ENCODE measurements at regions not wholly inside any gene's neighbourhood (a gene's known extent, or its start where the extent isn't known, plus 50 kb on each side); places are given as distances from the start of the nearest gene placed in this dataset.
"Not testable (repeated sequence)": the region's sequence is repeated elsewhere in the genome, so short reads cannot be mapped to it uniquely, and the experiment has no call there.

DNA sequence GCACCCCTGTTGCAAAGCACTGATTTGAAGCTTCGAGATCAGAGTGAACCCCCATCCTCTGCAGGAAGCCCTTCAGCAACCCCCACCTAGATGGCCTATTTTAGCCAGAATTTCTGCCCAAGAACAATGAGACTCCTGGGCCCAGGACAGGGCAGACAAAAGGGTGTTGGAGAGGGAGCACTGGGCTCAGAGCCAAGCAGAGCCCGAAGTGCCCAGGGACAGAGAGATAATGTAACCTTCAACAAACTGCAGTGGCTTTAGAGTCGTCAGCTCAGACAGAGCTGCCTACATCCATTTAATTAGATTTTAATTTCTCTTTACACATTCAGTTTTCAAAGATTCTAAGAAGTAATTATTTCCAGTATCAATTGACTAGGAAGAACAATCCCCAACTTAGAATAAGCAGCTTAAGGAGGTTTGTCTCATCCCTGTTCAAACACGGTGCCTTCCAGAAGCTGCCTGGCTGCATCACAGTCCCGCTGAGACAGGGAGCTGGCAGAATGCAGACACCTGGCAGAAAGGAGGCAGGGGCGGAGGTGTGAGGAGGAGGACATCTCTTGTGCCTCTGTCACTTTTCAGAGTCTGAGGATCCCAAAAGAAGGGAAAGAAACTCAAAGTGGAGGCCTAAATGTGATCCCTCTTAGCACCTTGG, 504.9 kb upstream of the CCDC196 start:
- Histone ChIP-seq H3K27ac (no peak overlapping the region), H3K4me3 (ENCODE audit: low read depth, low read length) (no peak overlapping the region), H3K27me3 (replicated peaks) (no peaks in the 10 kb centered on the region), H3K36me3 (replicated peaks) (no peaks in the 10 kb centered on the region)
- TF ChIP-seq, protein P1, sequence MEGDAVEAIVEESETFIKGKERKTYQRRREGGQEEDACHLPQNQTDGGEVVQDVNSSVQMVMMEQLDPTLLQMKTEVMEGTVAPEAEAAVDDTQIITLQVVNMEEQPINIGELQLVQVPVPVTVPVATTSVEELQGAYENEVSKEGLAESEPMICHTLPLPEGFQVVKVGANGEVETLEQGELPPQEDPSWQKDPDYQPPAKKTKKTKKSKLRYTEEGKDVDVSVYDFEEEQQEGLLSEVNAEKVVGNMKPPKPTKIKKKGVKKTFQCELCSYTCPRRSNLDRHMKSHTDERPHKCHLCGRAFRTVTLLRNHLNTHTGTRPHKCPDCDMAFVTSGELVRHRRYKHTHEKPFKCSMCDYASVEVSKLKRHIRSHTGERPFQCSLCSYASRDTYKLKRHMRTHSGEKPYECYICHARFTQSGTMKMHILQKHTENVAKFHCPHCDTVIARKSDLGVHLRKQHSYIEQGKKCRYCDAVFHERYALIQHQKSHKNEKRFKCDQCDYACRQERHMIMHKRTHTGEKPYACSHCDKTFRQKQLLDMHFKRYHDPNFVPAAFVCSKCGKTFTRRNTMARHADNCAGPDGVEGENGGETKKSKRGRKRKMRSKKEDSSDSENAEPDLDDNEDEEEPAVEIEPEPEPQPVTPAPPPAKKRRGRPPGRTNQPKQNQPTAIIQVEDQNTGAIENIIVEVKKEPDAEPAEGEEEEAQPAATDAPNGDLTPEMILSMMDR (IDR thresholded peaks at IDR 0.05; ENCODE audit: low read depth, low read length, missing control alignments), result no peak
- DNase-seq, result no peak
- in situ Hi-C loops (cut with HindIII; ENCODE audit: low pct_ligation_motif_present, low sequenced_read_pairs), result no loop called here

DNA sequence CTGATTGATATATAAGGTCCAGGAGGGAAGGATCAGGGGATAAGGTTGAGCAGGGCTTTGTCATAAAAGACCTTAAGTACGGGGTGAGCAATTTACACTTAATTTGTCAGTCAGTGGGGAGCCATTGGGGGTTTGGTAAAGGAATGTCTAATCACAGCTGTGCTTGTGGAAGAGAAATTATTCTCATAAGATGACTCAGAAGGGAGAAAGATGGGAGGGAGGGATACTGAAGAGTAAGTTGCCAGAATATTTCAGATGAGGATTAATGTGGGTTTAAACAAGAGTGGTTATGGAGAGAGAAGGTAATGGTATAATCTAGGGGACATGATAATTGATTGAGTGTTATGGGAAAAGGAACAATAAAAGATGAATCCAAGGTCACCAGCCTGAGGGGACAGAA, 500.1 kb upstream of the CCDC196 start:
- DNase-seq, result no peak
- Histone ChIP-seq H3K27ac (no peak overlapping the region), H3K36me3 (replicated peaks) (no peaks in the 10 kb centered on the region), H3K27me3 (replicated peaks) (no peaks in the 10 kb centered on the region), H3K4me3 (ENCODE audit: low read depth, low read length) (no peak overlapping the region)
- in situ Hi-C loops (cut with HindIII; ENCODE audit: low pct_ligation_motif_present, low sequenced_read_pairs), result no loop called here
- TF ChIP-seq, protein P1 (IDR thresholded peaks at IDR 0.05; ENCODE audit: low read depth, low read length, missing control alignments), result no peak

DNA sequence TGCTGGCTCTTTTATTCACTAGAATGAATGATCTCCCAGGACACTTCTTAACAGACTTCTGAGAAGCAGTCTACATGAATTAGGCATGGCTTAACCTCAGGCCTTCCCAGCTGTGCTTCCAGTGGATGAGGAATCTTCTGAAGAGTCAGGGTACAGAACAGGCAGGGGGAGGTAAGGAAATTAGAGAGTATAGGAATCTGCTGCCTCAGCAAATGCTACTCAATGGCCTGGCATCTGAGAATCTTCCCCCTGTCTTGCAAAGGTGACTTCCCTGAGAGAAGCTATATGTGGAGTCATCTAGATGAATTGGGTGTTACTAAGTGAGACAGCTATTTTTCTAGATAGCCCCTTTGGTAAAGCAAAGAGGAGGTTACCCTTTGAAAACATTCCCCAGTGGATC, 496.2 kb upstream of the CCDC196 start:
- H3K27ac ChIP-seq, result no peak overlapping the region
- TF ChIP-seq, protein P1 (IDR thresholded peaks at IDR 0.05; ENCODE audit: low read depth, low read length, missing control alignments), result no peak

DNA sequence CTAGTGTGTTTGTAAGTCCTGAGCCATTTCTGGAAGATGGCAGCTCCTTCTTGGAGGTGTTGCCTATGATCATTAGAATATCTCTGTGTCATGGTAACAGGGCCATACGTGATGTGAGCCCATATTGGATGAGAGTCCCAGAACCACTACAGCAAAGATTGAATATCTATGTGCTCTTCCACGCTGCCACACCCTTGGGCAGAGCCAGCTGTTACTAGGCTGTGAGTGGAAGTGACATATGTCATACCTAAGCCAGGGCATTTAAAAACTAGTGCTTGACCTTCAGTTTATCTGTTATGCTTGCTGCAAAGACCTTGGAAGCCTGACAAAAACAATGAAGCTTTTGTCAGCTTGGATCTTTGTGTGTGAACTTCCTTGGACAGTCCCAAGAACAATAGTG, 495.1 kb upstream of the CCDC196 start:
- TF ChIP-seq, protein P1 (IDR thresholded peaks at IDR 0.05; ENCODE audit: low read depth, low read length, missing control alignments), result no peak
- Histone ChIP-seq H3K27me3 (replicated peaks) (no peaks in the 10 kb centered on the region), H3K4me3 (ENCODE audit: low read depth, low read length) (no peak overlapping the region), H3K36me3 (replicated peaks) (no peaks in the 10 kb centered on the region), H3K27ac (no peak overlapping the region)
- in situ Hi-C loops (cut with HindIII; ENCODE audit: low pct_ligation_motif_present, low sequenced_read_pairs), result no loop called here
- DNase-seq, result no peak

More for the DNA sequence above, 496.2 kb upstream of the CCDC196 start:
- Histone ChIP-seq H3K27me3 (replicated peaks) (no peaks in the 10 kb centered on the region), H3K4me3 (ENCODE audit: low read depth, low read length) (no peak overlapping the region), H3K36me3 (replicated peaks) (no peaks in the 10 kb centered on the region)
- in situ Hi-C loops (cut with HindIII; ENCODE audit: low pct_ligation_motif_present, low sequenced_read_pairs), result no loop called here
- DNase-seq, result no peak

DNA sequence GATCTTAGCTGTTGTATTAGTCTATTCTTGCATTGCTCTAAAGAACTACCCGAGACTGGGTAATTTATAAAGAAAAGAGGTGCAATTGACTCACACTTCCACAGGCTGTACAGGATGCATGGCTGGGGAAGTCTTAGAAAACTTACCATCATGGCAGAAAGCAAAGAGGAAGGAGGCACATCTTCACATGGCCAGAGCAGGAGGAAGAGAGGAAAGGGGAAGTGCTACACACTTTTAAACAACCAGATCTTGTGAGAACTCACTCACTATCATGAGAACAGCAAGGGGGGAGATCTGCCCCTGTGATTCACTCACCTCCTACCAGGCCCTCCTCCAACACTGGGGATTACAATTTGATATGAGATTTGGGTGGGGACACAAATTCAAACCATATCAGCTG, 494.2 kb upstream of the CCDC196 start:
- in situ Hi-C loops (cut with HindIII; ENCODE audit: low pct_ligation_motif_present, low sequenced_read_pairs); DNase-seq; H3K36me3 ChIP-seq (replicated peaks); H3K27ac ChIP-seq; H3K27me3 ChIP-seq (replicated peaks); H3K4me3 ChIP-seq (ENCODE audit: low read depth, low read length): not testable (repeated sequence)

DNA sequence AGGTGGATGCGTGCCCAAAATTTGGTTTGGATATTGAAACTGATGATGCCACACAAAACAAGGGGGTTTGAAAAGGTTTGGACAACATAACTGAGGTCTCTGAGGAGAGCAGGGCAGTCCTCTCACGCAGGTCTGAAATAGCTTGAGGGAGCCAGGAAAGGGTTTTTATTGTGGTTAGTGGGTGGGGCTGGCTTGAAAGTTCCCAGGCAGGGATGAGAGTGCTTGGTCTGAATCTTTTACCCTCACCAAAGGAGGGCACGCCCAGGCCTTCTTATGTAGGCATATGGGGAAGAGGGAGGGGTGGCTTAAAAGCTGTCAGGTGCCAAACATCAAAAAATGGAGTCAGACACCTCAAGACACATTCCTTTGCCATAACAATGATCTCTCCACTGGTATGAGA, 493.1 kb upstream of the CCDC196 start:
- no peaks in the 10 kb centered on the region for H3K27me3 ChIP-seq (replicated peaks)
- H3K36me3 ChIP-seq (replicated peaks), result no peaks in the 10 kb centered on the region
- in situ Hi-C loops (cut with HindIII; ENCODE audit: low pct_ligation_motif_present, low sequenced_read_pairs), result no loop called here
- no peak overlapping the region for H3K4me3 ChIP-seq (ENCODE audit: low read depth, low read length)
- no peak for DNase-seq
- TF ChIP-seq, protein P1 (IDR thresholded peaks at IDR 0.05; ENCODE audit: low read depth, low read length, missing control alignments), result no peak
- H3K27ac ChIP-seq, result no peak overlapping the region

Data from brain microvascular endothelial cell (primary cell).